Gastrocnemius medialis (tissue), 4 donors: ENCODE measurements at regions not wholly inside any gene's neighbourhood (a gene's known extent, or its start where the extent isn't known, plus 50 kb on each side); places are given as distances from the start of the nearest gene placed in this dataset.
"Not testable (repeated sequence)": the region's sequence is repeated elsewhere in the genome, so short reads cannot be mapped to it uniquely, and the experiment has no call there.

Source experiments
- ATAC-seq, 2 donors: fragments of 150-250 bp; one replicate each; pipeline ENCODE4 v1.9.1; 2016
- DNase-seq, 2 donors: peaks; one replicate each; pipeline ENCODE4 v3.0.0-alpha.2; 2019
- H3K27ac ChIP-seq, 4 donors: fragments of 200-600 bp; sonication (generic); 1 replicate in 1 of 4; 2 replicates in 3 of 4; pipeline ENCODE4 v1.5.1; 2016 to 2018; ENCODE audit warnings: mild to moderate bottlenecking in 2 of 4, moderate library complexity in 1 of 4
- H3K27me3 ChIP-seq, 3 donors: fragments of 200-600 bp; sonication (generic) in 2 of 3; 1 replicate in 1 of 3; 2 replicates in 2 of 3; pipeline versions ENCODE4 v1.5.1 to v1.6.0; 2016 to 2019; ENCODE audit warnings: mild to moderate bottlenecking in 1 of 3, moderate library complexity in 1 of 3
- H3K36me3 ChIP-seq, 2 donors: fragments of 200-600 bp; sonication (generic) in 1 of 2; one replicate each; pipeline ENCODE4 v1.5.1; 2017 to 2018
- H3K4me1 ChIP-seq, 2 donors: fragments of 200-600 bp; sonication (generic) in 1 of 2; one replicate each; pipeline ENCODE4 v1.5.1; 2016 to 2017; ENCODE audit warnings: mild to moderate bottlenecking in 2 of 2
- H3K4me3 ChIP-seq, 4 donors: fragments of 200-600 bp; sonication (generic) in 3 of 4; 1 replicate in 1 of 4; 2 replicates in 3 of 4; pipeline ENCODE4 v1.5.1; 2016 to 2019; ENCODE audit warnings: mild to moderate bottlenecking in 2 of 4
- H3K9me3 ChIP-seq, 3 donors: fragments of 200-600 bp; sonication (generic) in 2 of 3; 1 replicate in 1 of 3; 2 replicates in 2 of 3; pipeline ENCODE4 v1.5.1; 2016 to 2019
- POLR2A ChIP-seq, 2 donors: fragments of 450-650 bp; IDR thresholded peaks; one replicate each; pipeline ENCODE4 v1.6.1; 2017; ENCODE audit warnings: antibody characterized with exemption in 2 of 2, mild to moderate bottlenecking in 2 of 2, moderate library complexity in 2 of 2
- in situ Hi-C, 4 donors: fragments of 200-750 bp; cut with MboI; loops; one replicate each; pipeline versions ENCODE4 v1.15.0 to v1.8.0; 2017; ENCODE audit warnings: low sequenced_read_pairs in 4 of 4
- intact Hi-C: fragments of 100-400 bp; cut with DNase I; formaldehyde crosslinking; loops from one replicate; pipeline ENCODE4 v1.15.1; 2023; ENCODE audit warnings: low total_unique reads
- TF ChIP-seq, protein P1 (sequence below), 5 experiments: fragments of 450-650 bp in 3 of 5; fragments of 200-600 bp in 2 of 5; sonication (generic) in 2 of 5; IDR thresholded peaks in 4 of 5; conservative IDR thresholded peaks in 1 of 5; 1 replicate in 4 of 5; 2 replicates in 1 of 5; pipeline ENCODE4 v1.5.1; 2016 to 2019; ENCODE audit warnings: antibody characterized with exemption in 5 of 5, mild to moderate bottlenecking in 3 of 5, moderate library complexity in 3 of 5

DNA sequence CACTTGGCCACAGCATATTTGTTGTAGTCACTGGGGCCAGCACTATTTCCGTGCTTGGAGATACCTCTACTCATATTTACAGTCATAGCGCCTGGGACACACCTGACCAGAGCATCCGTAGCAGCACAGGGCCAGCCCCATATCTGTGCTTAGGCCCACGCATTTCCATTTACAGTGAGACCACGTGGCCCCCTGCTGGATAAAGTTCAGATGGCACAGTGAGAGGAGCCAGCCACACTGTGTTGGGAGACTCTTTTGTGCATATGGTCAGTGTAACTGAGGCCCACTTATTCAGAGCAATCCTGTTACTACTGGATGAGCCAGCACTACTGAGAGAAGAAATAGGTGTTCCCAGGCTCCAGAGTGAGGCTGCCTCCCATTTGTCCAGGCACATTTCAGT is 455.3 kb downstream of the REEP3 start:
- H3K9me3 ChIP-seq = no peaks in the 10 kb centered on the region
- no peak for DNase-seq
- H3K27ac ChIP-seq = no peak overlapping the region
- ATAC-seq = no peak
- H3K27me3 ChIP-seq = no peaks in the 10 kb centered on the region
- no peaks in the 10 kb centered on the region for H3K36me3 ChIP-seq
- in situ Hi-C loops (no loop called here), intact Hi-C loops (no loop called here)
- H3K4me3 ChIP-seq = no peak overlapping the region
- TF ChIP-seq, protein P1, sequence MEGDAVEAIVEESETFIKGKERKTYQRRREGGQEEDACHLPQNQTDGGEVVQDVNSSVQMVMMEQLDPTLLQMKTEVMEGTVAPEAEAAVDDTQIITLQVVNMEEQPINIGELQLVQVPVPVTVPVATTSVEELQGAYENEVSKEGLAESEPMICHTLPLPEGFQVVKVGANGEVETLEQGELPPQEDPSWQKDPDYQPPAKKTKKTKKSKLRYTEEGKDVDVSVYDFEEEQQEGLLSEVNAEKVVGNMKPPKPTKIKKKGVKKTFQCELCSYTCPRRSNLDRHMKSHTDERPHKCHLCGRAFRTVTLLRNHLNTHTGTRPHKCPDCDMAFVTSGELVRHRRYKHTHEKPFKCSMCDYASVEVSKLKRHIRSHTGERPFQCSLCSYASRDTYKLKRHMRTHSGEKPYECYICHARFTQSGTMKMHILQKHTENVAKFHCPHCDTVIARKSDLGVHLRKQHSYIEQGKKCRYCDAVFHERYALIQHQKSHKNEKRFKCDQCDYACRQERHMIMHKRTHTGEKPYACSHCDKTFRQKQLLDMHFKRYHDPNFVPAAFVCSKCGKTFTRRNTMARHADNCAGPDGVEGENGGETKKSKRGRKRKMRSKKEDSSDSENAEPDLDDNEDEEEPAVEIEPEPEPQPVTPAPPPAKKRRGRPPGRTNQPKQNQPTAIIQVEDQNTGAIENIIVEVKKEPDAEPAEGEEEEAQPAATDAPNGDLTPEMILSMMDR (IDR thresholded peaks at IDR 0.05 in 4 of 5, conservative IDR thresholded peaks at IDR 0.05 in 1 of 5) = no peak
- no peak for TF ChIP-seq POLR2A (IDR thresholded peaks at IDR 0.05)
- no peaks in the 10 kb centered on the region for H3K4me1 ChIP-seq

DNA sequence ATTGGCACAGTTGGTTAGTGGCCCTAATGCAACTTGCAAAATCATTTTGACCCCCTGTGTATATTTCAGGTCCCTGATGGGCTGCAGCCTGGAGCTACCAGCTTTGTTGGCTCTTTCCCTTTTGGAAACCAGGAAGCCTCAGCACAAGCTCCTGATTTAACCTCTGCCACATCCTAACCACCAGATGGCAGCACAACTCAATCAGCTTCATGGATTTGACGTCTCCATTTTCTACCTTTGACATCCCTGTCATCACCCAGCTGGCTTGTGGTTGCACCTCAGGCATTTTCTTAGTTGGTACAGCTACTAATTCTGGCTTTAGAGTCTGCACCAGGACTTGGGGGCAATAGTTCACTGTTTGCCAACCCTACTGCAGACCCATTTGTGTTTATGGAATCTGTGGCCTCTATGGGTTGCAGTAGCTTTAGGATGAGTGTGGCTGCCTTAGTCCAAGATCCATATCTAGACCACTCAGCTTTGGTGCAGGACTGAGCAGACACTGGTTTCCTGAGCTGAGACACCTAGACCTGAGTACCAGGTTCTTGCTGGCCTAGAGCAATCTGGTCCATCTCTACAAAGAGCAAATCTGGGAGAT is 456.2 kb downstream of the REEP3 start:
- intact Hi-C loops (no loop called here), in situ Hi-C loops (no loop called here)
- no peaks in the 10 kb centered on the region for H3K36me3 ChIP-seq
- no peaks in the 10 kb centered on the region for H3K9me3 ChIP-seq
- TF ChIP-seq POLR2A (IDR thresholded peaks at IDR 0.05) = no peak
- TF ChIP-seq, protein P1 (IDR thresholded peaks at IDR 0.05 in 4 of 5, conservative IDR thresholded peaks at IDR 0.05 in 1 of 5) = no peak
- H3K4me1 ChIP-seq = no peaks in the 10 kb centered on the region
- no peak overlapping the region for H3K27ac ChIP-seq
- ATAC-seq (no peak), DNase-seq (no peak)
- no peak overlapping the region for H3K4me3 ChIP-seq
- H3K27me3 ChIP-seq = no peaks in the 10 kb centered on the region

DNA sequence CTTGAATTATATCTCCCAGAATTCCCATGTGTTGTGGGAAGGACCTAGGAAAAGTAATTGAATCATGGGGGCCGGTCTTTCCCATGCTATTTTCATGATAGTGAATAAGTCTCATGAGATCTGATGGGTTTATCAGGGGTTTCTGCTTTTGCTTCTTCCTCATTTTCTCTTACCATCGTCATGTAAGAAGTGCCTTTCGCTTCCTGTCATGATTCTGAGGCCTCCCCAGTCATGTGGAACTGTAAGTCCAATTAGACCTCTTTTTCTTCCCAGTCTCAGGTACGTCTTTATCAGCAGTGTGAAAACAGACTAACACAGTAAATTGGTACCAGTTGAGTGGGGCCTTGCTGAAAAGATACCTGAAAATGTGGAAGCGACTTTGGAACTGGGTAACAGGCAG is 459.7 kb downstream of the REEP3 start:
- in situ Hi-C loops, H3K27me3 ChIP-seq, H3K36me3 ChIP-seq, ATAC-seq, H3K4me1 ChIP-seq, DNase-seq, intact Hi-C loops, H3K4me3 ChIP-seq, H3K9me3 ChIP-seq, H3K27ac ChIP-seq: not testable (repeated sequence)

DNA sequence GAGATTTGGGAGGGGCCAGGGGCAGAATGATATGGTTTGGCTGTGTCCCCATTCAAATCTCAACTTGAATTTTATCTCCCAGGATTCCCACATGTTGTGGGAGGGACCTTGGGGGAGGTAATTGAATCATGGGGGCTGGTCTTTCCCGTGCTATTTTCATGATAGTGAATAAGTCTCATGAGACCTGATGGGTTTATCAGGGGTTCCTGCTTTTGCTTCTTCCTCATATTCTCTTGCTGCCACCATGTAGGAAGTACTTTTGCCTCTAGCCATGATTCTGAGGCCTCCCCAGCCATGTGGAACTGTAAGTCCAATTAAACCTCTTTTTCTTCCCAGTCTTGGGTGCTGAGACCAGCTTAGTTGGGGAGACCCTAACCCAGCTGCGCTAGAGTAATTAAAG is 462.9 kb downstream of the REEP3 start:
- intact Hi-C loops, in situ Hi-C loops, H3K27me3 ChIP-seq, DNase-seq, H3K4me3 ChIP-seq, H3K9me3 ChIP-seq, ATAC-seq, H3K4me1 ChIP-seq, H3K36me3 ChIP-seq, H3K27ac ChIP-seq: not testable (repeated sequence)

DNA sequence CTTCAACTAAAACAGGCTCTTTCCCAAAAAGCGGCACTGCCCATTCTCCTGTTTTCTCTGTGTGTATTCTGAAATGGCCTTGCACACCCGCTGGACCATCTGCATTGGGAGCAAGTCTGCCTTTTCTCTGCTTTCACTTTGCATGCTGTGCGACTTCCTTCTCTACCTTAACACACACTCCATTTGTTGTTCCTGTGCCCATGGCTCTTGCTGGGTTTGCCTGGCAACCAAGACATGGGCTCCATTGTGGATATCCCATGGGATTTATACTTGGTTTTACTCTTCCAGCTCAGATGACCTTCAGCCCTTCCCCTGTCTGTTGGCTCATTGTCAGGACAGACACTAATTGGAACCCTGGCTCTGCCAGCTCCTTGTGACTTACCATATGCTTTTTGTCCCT is 465.3 kb downstream of the REEP3 start:
- H3K4me1 ChIP-seq = no peaks in the 10 kb centered on the region
- H3K36me3 ChIP-seq = no peaks in the 10 kb centered on the region
- TF ChIP-seq, protein P1 (IDR thresholded peaks at IDR 0.05 in 4 of 5, conservative IDR thresholded peaks at IDR 0.05 in 1 of 5) = no peak
- no peak for TF ChIP-seq POLR2A (IDR thresholded peaks at IDR 0.05)
- intact Hi-C loops (no loop called here), in situ Hi-C loops (no loop called here)
- DNase-seq (no peak), ATAC-seq (no peak)
- no peak overlapping the region for H3K27ac ChIP-seq
- H3K9me3 ChIP-seq = no peaks in the 10 kb centered on the region
- H3K4me3 ChIP-seq = no peak overlapping the region
- no peaks in the 10 kb centered on the region for H3K27me3 ChIP-seq

DNA sequence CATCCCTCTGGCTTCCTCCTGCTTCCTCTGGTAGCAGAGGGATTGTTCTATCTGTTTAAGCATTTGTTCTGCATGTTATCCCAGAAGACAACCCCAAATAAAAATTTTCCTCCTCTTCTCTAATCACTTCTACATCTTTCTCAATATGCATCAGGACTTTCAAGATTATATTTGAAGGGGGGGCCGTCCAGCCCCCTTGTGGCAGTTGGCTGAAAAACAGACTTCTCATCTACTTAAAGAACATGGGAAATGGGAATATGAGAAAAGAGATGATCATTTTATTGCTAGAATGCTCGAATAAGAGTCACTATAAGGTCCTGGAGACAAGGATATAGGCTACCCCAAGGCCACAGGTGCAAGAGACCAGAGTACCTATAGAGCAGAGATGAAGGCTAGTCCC is 466.0 kb downstream of the REEP3 start:
- no peak overlapping the region for H3K4me3 ChIP-seq
- in situ Hi-C loops (no loop called here), intact Hi-C loops (no loop called here)
- TF ChIP-seq POLR2A (IDR thresholded peaks at IDR 0.05) = no peak
- TF ChIP-seq, protein P1 (IDR thresholded peaks at IDR 0.05 in 4 of 5, conservative IDR thresholded peaks at IDR 0.05 in 1 of 5) = no peak
- no peak overlapping the region for H3K27ac ChIP-seq
- no peaks in the 10 kb centered on the region for H3K36me3 ChIP-seq
- DNase-seq = no peak
- no peaks in the 10 kb centered on the region for H3K9me3 ChIP-seq
- ATAC-seq = no peak
- no peaks in the 10 kb centered on the region for H3K27me3 ChIP-seq
- no peaks in the 10 kb centered on the region for H3K4me1 ChIP-seq
